Activated naive CD4-positive, alpha-beta T cell treated with anti-CD3 and anti-CD28 coated beads, Interleukin-2, amount 10 ng/mL, durations not matched to agents 7 days and 5 days (primary cell): ENCODE measurements at regions not wholly inside any gene's neighbourhood (a gene's known extent, or its start where the extent isn't known, plus 50 kb on each side); places are given as distances from the start of the nearest gene placed in this dataset.
"Not testable (repeated sequence)": the region's sequence is repeated elsewhere in the genome, so short reads cannot be mapped to it uniquely, and the experiment has no call there.

Experiments used
- CTCF ChIA-PET: fragments of 350-600 bp; sonication (Branson Sonifier 250); formaldehyde crosslinking; loops from one replicate; lab custom pipeline; 2021; ENCODE audit warnings: antibody characterized with exemption; lab: Charles Lee
- DNase-seq: peaks from one replicate; pipeline ENCODE4 v3.0.0-alpha.2; 2020
- H3K27ac Mint-ChIP-seq: one replicate; pipeline ENCODE4 v1.8.0; 2021; ENCODE audit warnings: mild to moderate bottlenecking, moderate library complexity, mixed read lengths
- H3K27me3 Mint-ChIP-seq: one replicate; pipeline ENCODE4 v1.8.0; 2021; ENCODE audit warnings: mild to moderate bottlenecking, mixed read lengths
- H3K36me3 Mint-ChIP-seq: one replicate; pipeline ENCODE4 v1.8.0; 2021; ENCODE audit warnings: mixed read lengths
- H3K4me1 Mint-ChIP-seq: one replicate; pipeline ENCODE4 v1.8.0; 2021; ENCODE audit warnings: mixed read lengths
- H3K4me3 Mint-ChIP-seq: one replicate; pipeline ENCODE4 v1.8.0; 2021; ENCODE audit warnings: mild to moderate bottlenecking, moderate library complexity, mixed read lengths
- H3K9me3 Mint-ChIP-seq: one replicate; pipeline ENCODE4 v1.8.0; 2021; ENCODE audit warnings: mixed read lengths

GRCh38 chr21:6157515-6157914, 4363.9 kb upstream of the TPTE start:
- H3K9me3 Mint-ChIP-seq, H3K4me3 Mint-ChIP-seq, H3K4me1 Mint-ChIP-seq, CTCF ChIA-PET, DNase-seq, H3K27ac Mint-ChIP-seq, H3K27me3 Mint-ChIP-seq, H3K36me3 Mint-ChIP-seq: not testable (repeated sequence)

- CTCF ChIA-PET, H3K27ac Mint-ChIP-seq, H3K36me3 Mint-ChIP-seq, H3K4me3 Mint-ChIP-seq, H3K4me1 Mint-ChIP-seq, DNase-seq, H3K27me3 Mint-ChIP-seq, H3K9me3 Mint-ChIP-seq: not testable (repeated sequence)
These were observed 4363.2 kb upstream of the TPTE start for GRCh38 chr21:6158171-6158570.
